ENCODE measurements at regions not wholly inside any gene's neighbourhood (a gene's known extent, or its start where the extent isn't known, plus 50 kb on each side); places are given as distances from the start of the nearest gene placed in this dataset.

- TF ChIP-seq REST (IDR thresholded peaks at IDR 0.05; ENCODE audit: insufficient read depth in 1 of 2, low read depth in 2 of 2, low read length in 2 of 2): no peak
- TF ChIP-seq SIN3A (IDR thresholded peaks at IDR 0.05; ENCODE audit: borderline replicate concordance, insufficient read depth, low read length): no peak
- TF ChIP-seq TAF1 (IDR thresholded peaks at IDR 0.05; ENCODE audit: borderline replicate concordance, insufficient read depth, low read length): no peak
- TF ChIP-seq POLR2AphosphoS5 (IDR thresholded peaks at IDR 0.05; ENCODE audit: low read depth, low read length): no peak
- TF ChIP-seq FOXP2 (optimal IDR thresholded peaks at IDR 0.05; ENCODE audit: borderline replicate concordance, extremely low read depth, extremely low read length, insufficient read depth): no peak
These were observed 197.7 kb upstream of the GSE1 start for GRCh38 chr16:85415196-85416090.
